GM18907 (cell line): ENCODE measurements at regions not wholly inside any gene's neighbourhood (a gene's known extent, or its start where the extent isn't known, plus 50 kb on each side); places are given as distances from the start of the nearest gene placed in this dataset.
"Not testable (repeated sequence)": the region's sequence is repeated elsewhere in the genome, so short reads cannot be mapped to it uniquely, and the experiment has no call there.

Source experiments
- ATAC-seq: cut with Tn5 transposase; IDR thresholded peaks from one replicate; pipeline ENCODE4 v1.9.1; 2021; ENCODE audit warnings: mild to moderate bottlenecking, moderate library complexity; ENCODE audit not compliant: unreplicated experiment

- no peak for ATAC-seq
These were observed 342.2 kb upstream of the GALNT5 start for GRCh38 chr2:156915332-156915731.

GRCh38 chr2:156918410-156918809 lies 339.1 kb upstream of the GALNT5 start:
- no peak for ATAC-seq

DNA sequence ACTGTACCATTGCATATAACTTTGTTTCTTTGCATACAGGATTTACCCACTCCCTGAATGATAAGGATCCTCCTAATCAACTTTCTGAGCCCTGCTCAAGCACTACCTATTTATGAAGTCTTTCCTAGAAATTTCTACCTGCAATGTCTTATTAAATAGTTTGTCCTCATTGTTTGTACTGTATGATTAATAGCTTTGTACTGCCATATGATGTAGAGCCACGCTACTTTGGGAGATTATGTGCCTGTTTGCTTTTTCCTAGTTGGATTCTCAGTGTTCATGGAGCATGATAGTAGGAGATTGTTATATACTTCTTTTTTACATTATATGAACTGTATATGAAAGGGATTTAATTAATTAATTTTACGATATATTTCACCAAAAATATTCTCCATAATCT lies 327.1 kb upstream of the GALNT5 start:
- ATAC-seq, result no peak

DNA sequence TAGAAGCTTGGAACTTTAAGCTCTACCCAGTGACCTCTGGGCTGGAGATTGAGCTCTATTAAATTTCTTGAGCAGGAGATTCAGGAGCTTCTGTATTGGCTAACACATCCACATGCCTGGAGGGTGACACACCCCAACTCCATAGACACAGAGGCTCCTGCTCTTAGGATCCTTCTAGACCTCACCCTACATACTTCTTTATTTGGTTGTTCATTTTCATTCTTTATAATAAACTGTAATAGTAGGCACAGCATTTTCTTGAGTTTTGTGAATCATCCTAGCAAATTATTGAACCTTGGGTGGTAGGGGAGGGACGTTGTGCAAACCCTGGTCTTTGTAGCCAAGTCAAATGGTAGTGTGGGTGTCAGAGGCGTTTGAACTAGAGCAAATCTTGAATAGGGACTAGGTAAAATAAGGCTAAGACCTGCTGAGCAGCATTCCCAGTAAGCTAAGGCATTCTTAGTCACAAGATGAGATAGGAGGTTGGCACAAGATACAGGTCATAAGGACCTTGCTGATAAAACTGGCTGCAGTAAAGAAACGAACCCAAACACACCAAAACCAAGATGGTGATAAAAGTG lies 323.8 kb upstream of the GALNT5 start:
- ATAC-seq, result no peak

GRCh38 chr2:156935616-156936015 lies 321.9 kb upstream of the GALNT5 start:
- no peak for ATAC-seq

DNA sequence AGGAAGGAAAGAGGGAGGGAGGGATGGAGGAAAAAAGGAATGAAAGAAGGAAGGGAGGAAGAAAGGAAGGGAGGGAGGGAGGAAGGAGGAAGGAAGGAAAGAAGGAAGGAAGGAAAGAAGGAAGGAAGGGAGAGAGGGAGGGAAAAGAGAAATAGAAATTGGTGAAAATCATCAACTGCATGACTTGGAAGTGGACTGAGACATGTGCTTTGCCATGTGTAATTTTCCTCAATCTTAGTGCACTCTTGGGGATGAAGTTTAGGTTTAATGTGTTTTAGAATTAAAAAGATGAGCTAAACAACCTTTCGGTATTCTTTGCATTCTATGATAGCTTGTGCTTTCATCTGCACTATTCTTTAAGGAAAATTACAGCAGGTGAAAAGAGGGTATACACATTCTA lies 320.1 kb upstream of the GALNT5 start:
- ATAC-seq, result no peak

- no peak for ATAC-seq
These were observed 312.6 kb upstream of the GALNT5 start for GRCh38 chr2:156944871-156945270.

DNA sequence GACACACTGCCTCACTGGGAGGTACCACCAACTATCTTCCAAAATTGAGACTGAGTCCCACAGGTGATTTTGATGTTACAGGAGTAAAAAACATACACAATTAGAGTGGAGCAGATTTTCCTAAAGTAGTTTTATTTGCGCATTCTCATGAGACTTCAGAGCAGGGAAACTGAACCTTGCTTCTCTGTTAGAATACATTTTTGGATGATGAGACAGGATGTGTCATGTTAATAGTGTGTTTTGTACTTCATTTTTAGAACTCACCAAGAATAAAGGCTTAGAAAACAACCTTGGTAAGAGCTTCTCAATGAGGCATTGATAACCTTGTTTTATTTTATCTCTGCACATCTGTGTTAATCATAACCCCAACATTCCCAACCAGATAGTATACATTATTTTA lies 310.2 kb upstream of the GALNT5 start:
- ATAC-seq, result no peak

GRCh38 chr2:156955701-156956100 lies 301.8 kb upstream of the GALNT5 start:
- no peak for ATAC-seq

- ATAC-seq, result no peak
These were observed 301.3 kb upstream of the GALNT5 start for GRCh38 chr2:156956161-156956560.

DNA sequence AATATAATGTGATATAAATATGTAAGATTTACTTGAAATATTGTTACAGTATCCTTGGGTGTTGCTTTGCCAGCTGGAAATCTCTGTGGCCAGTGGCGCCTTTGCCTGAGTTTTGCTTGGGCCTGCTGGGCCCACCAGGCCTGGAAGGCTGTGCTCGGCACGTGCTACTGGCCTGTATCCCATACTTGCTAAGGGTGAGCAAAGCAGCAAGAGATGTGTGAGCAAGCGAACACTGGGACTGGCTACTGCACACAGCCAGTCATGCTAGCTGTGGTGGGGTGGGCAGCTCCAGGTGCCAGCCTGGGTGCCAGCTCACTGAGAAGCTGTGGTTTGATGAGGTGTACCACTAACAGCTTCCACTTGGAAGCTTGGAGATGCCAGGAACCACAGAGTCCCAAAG lies 299.1 kb upstream of the GALNT5 start:
- ATAC-seq, result no peak

GRCh38 chr2:156959481-156959880 lies 298.0 kb upstream of the GALNT5 start:
- no peak for ATAC-seq

DNA sequence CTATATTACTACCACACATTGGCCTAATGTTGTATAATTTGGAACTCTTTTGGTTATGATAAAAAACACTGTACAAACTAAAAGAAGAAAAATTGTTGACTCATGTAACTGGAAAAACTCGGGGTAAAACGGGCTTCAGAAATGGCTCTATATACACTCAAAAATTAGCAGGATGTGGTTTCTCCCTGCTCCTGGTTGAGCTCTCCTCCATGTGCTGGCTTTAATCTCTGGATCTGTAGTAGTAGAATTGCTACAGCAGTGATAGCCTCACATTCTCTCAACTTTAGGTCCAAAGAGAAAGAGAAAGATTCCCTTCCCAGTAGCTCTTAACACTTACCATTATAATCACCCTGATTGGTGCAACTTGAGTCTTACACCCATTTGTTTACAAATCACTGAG lies 274.9 kb upstream of the GALNT5 start:
- ATAC-seq, result no peak

DNA sequence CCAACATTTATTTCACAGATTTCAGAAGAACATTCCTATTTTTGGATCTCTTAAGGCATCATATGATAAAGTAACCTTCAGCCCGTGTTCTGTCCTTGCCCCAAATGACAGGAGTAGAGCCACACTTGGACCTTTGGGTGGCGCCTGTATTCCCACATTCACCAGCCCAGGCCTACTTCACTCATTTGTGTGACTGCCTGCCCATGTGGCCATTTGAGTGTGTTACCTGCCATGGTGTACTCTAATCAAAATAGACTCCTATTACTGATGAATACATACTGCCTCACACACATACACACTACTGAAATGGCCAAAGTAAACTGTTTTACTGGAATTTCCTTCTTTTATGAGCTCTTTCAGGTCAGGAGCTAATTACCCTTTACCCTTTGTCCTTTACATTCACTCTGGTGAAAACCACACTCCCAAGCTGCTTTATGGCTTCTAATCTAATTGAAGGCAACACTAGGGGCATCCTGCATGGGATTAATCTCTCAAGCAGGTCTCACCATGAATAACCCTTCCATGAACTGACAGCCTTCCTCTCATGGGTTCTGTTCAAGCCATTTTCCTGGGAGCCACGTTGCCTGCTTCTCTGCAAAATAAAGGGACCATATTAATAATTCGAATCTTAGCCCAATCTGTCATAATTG lies 271.0 kb upstream of the GALNT5 start:
- ATAC-seq, result no peak

DNA sequence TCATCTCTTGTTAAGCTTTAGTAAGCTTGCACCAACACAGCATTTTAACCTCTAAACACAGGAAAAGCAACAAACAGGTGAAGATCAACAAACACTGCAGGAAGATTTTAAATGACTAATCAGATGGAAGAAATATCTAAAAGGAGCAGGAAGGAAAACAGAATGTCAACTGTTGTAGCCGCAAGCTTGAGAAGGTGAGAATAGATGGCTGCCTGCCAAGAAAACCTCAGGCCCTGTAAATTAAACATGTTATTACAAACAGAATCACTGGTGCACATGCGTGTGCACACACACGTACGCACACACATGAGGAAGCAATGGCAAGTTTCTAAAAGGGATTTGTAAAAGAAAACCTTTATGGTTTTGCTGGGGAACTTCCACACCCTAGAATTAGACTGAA lies 257.8 kb upstream of the GALNT5 start:
- ATAC-seq, result no peak

- ATAC-seq, result no peak
These were observed 252.7 kb upstream of the GALNT5 start for GRCh38 chr2:157004789-157005188.

- ATAC-seq, result no peak
These were observed 242.4 kb upstream of the GALNT5 start for GRCh38 chr2:157015015-157015575.

- ATAC-seq, result not testable (repeated sequence)
These were observed 234.2 kb upstream of the GALNT5 start for GRCh38 chr2:157023264-157023663.

DNA sequence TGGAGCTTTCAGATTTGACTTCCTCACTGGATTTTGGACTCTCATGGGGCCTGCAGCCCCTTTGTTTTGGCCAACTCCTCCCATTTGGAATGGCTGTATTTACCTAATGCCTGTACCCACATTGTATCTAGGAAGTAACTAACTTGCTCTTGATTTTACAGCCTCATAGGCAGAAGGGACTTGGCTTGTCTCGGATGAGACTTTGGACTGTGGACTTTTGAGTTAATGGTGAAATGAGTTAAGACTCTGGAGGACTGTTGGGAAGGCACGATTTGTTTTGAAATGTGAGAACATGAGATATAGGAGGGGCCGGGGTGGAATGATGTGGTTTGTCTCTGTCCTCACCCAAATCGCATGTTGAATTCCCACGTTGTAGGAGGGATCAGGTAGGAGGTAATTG lies 233.4 kb upstream of the GALNT5 start:
- ATAC-seq, result no peak

GRCh38 chr2:157032017-157032416 lies 225.5 kb upstream of the GALNT5 start:
- ATAC-seq, result no peak

- no peak for ATAC-seq
These were observed 220.8 kb upstream of the GALNT5 start for GRCh38 chr2:157036726-157037125.

DNA sequence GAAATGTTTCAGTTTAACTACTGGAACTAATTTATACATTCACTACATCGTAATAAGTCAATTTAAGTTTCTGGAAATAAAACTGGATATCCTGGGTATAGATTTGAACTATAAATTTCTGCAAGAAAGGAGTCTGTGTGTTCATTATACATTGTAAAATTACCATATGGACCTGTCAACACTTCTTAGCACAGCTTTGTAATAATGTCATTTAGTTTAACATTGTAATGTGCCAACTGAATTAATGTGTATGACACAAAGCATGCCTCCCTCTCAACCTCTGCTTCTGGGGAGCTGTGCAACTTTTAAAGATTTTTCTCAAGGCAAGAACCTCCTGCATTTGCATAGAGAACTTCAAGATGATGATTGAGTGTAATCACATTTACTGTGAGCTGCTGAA lies 213.7 kb upstream of the GALNT5 start:
- no peak for ATAC-seq

- ATAC-seq, result no peak
These were observed 211.1 kb upstream of the GALNT5 start for GRCh38 chr2:157046396-157046795.
